ENCODE measurements at regions not wholly inside any gene's neighbourhood (a gene's known extent, or its start where the extent isn't known, plus 50 kb on each side); places are given as distances from the start of the nearest gene placed in this dataset.

DNA sequence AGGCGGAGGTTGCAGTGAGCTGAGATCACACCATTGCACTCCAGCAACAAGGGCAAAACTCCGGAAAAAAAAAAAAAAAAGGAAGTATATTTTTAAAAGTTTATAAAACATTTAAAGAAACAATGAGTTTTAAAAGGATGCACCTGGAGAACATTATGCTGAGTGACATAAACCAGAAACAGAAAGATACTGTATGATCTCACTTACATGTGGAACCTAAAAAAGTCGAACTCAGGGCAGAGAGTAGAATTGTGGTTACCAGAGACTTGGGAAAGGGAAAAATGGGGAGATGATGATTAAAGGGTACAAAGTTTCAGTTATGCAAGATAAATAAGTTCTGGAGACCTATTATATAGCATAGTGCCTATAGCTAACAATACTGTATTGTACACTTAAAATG lies 52.8 kb upstream of the RTN4 start:
- TF ChIP-seq POLR2A (IDR thresholded peaks at IDR 0.05), result no peak
- TF ChIP-seq, protein P1, sequence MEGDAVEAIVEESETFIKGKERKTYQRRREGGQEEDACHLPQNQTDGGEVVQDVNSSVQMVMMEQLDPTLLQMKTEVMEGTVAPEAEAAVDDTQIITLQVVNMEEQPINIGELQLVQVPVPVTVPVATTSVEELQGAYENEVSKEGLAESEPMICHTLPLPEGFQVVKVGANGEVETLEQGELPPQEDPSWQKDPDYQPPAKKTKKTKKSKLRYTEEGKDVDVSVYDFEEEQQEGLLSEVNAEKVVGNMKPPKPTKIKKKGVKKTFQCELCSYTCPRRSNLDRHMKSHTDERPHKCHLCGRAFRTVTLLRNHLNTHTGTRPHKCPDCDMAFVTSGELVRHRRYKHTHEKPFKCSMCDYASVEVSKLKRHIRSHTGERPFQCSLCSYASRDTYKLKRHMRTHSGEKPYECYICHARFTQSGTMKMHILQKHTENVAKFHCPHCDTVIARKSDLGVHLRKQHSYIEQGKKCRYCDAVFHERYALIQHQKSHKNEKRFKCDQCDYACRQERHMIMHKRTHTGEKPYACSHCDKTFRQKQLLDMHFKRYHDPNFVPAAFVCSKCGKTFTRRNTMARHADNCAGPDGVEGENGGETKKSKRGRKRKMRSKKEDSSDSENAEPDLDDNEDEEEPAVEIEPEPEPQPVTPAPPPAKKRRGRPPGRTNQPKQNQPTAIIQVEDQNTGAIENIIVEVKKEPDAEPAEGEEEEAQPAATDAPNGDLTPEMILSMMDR (IDR thresholded peaks at IDR 0.05), result no peak
- peak; percentile 68 to 90 (median 86) for TF ChIP-seq POLR2AphosphoS5 (IDR thresholded peaks at IDR 0.05)

All from sigmoid colon (tissue), 4 donors.